ELR (cell line): ENCODE measurements at regions not wholly inside any gene's neighbourhood (a gene's known extent, or its start where the extent isn't known, plus 50 kb on each side); places are given as distances from the start of the nearest gene placed in this dataset.

Experiments
- DNase-seq: peaks from one replicate; pipeline ENCODE4 v3.0.0-alpha.2; 2015; ENCODE audit warnings: low read depth

- no peak for DNase-seq
Measured at GRCh38 chr10:85225311-85225710, 896.9 kb downstream of the CCSER2 start.

GRCh38 chr10:85226596-85226995, 898.2 kb downstream of the CCSER2 start:
- DNase-seq = no peak

GRCh38 chr10:85228726-85229125, 900.3 kb downstream of the CCSER2 start:
- no peak for DNase-seq

GRCh38 chr10:85231534-85232270, 903.3 kb downstream of the CCSER2 start:
- no peak for DNase-seq

- no peak for DNase-seq
Measured at GRCh38 chr10:85235258-85235657, 906.9 kb downstream of the CCSER2 start.

GRCh38 chr10:85238676-85239075, 910.3 kb downstream of the CCSER2 start:
- DNase-seq = no peak

- no peak for DNase-seq
Measured at GRCh38 chr10:85250304-85250703, 921.9 kb downstream of the CCSER2 start.

GRCh38 chr10:85256481-85256880, 928.1 kb downstream of the CCSER2 start:
- DNase-seq = no peak

GRCh38 chr10:85259908-85260307, 931.5 kb downstream of the CCSER2 start:
- DNase-seq = no peak

- no peak for DNase-seq
Measured at GRCh38 chr10:85262992-85263391, 934.6 kb downstream of the CCSER2 start.

- no peak for DNase-seq
Measured at GRCh38 chr10:85265121-85265520, 936.7 kb downstream of the CCSER2 start.

GRCh38 chr10:85266808-85267207, 938.4 kb downstream of the CCSER2 start:
- DNase-seq = no peak

- DNase-seq = no peak
Measured at GRCh38 chr10:85280014-85280413, 951.6 kb downstream of the CCSER2 start.

GRCh38 chr10:85284778-85285770, 956.7 kb downstream of the CCSER2 start:
- no peak for DNase-seq

- DNase-seq = no peak
Measured at GRCh38 chr10:85293483-85293882, 965.1 kb downstream of the CCSER2 start.

GRCh38 chr10:85311613-85312337, 983.4 kb downstream of the CCSER2 start:
- DNase-seq = no peak

GRCh38 chr10:85315657-85316056, 987.3 kb downstream of the CCSER2 start:
- no peak for DNase-seq

- no peak for DNase-seq
Measured at GRCh38 chr10:85316276-85316675, 987.9 kb downstream of the CCSER2 start.

GRCh38 chr10:85317827-85318226, 989.4 kb downstream of the CCSER2 start:
- no peak for DNase-seq

- DNase-seq = no peak
Measured at GRCh38 chr10:85318809-85319807, 990.7 kb downstream of the CCSER2 start.

- no peak for DNase-seq
Measured at GRCh38 chr10:85319826-85320225, 991.4 kb downstream of the CCSER2 start.
